ENCODE measurements at regions not wholly inside any gene's neighbourhood (a gene's known extent, or its start where the extent isn't known, plus 50 kb on each side); places are given as distances from the start of the nearest gene placed in this dataset.
"Not testable (repeated sequence)": the region's sequence is repeated elsewhere in the genome, so short reads cannot be mapped to it uniquely, and the experiment has no call there.

- TF ChIP-seq, protein P1, sequence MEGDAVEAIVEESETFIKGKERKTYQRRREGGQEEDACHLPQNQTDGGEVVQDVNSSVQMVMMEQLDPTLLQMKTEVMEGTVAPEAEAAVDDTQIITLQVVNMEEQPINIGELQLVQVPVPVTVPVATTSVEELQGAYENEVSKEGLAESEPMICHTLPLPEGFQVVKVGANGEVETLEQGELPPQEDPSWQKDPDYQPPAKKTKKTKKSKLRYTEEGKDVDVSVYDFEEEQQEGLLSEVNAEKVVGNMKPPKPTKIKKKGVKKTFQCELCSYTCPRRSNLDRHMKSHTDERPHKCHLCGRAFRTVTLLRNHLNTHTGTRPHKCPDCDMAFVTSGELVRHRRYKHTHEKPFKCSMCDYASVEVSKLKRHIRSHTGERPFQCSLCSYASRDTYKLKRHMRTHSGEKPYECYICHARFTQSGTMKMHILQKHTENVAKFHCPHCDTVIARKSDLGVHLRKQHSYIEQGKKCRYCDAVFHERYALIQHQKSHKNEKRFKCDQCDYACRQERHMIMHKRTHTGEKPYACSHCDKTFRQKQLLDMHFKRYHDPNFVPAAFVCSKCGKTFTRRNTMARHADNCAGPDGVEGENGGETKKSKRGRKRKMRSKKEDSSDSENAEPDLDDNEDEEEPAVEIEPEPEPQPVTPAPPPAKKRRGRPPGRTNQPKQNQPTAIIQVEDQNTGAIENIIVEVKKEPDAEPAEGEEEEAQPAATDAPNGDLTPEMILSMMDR (IDR thresholded peaks at IDR 0.05): not testable (repeated sequence)
- not testable (repeated sequence) for TF ChIP-seq POLR2A (IDR thresholded peaks at IDR 0.05)
Measured at GRCh38 chr2:56061327-56061726, 122.5 kb upstream of the CCDC85A start.

All from Peyer's patch (tissue), 4 donors.